Psoas muscle (tissue), 7 donors: ENCODE measurements at regions not wholly inside any gene's neighbourhood (a gene's known extent, or its start where the extent isn't known, plus 50 kb on each side); places are given as distances from the start of the nearest gene placed in this dataset.
"Not testable (repeated sequence)": the region's sequence is repeated elsewhere in the genome, so short reads cannot be mapped to it uniquely, and the experiment has no call there.

Experiments
- ATAC-seq, 4 donors: fragments of 200-7000 bp; cut with Tn5 transposase; one replicate each; pipeline ENCODE4 v1.9.1; 2020; ENCODE audit warnings: moderate library complexity in 3 of 4, mild to moderate bottlenecking in 2 of 4
- DNase-seq, 2 donors: peaks; one replicate each; pipeline ENCODE4 v3.0.0-alpha.2; 2020
- H3K27ac ChIP-seq: fragments of 200-600 bp; one replicate; pipeline ENCODE4 v1.8.0; 2022
- H3K27me3 ChIP-seq, 3 donors: fragments of 200-600 bp in 1 of 3; one replicate each; pipeline versions ENCODE4 v1.6.1 to v1.8.0; 2013 to 2022; ENCODE audit warnings: low read length in 2 of 3, mild to moderate bottlenecking in 2 of 3, moderate library complexity in 1 of 3; ENCODE audit not compliant: insufficient read depth in 3 of 3
- H3K36me3 ChIP-seq, 2 donors: fragments of 200-600 bp in 1 of 2; one replicate each; pipeline versions ENCODE4 v1.6.1 to v1.8.0; 2013 to 2022; ENCODE audit warnings: low read depth in 1 of 2, mild to moderate bottlenecking in 1 of 2, moderate library complexity in 1 of 2; ENCODE audit not compliant: insufficient read depth in 1 of 2
- H3K4me1 ChIP-seq: fragments of 200-600 bp; one replicate; pipeline ENCODE4 v1.8.0; 2022
- H3K4me3 ChIP-seq: fragments of 200-600 bp; one replicate; pipeline ENCODE4 v1.8.0; 2022; ENCODE audit warnings: mild to moderate bottlenecking
- H3K9me3 ChIP-seq: fragments of 200-600 bp; one replicate; pipeline ENCODE4 v1.8.0; 2022
- CTCF ChIP-seq: fragments of 200-600 bp; IDR thresholded peaks from one replicate; pipeline ENCODE4 v1.8.0; 2022; ENCODE audit warnings: antibody characterized with exemption
- WGBS, 3 donors: extraction: QIAGEN DNeasy Blood & Tissue Kit; methylation state at CpG; one replicate each; pipeline versions ENCODE4 v1.1.6 to v1.1.7; 2013; 5-methylcytosine and 5-hydroxymethylcytosine counted together
- intact Hi-C, 2 donors: fragments of 100-400 bp; cut with DNase I; formaldehyde crosslinking; loops; one replicate each; pipeline versions ENCODE4 v1.11.0 to v1.14.2; 2022
- donor health status: healthy with polysubstance abuse.
- donor health status: DM: no; HTN: no; CAD: no; lungs with moderate emphysema.
- donor health status: Bipolar disorder and iron deficiency.
- donor health status: healthy.
- donor health status: DM: yes; HTN: yes; CAD: no.
- donor health status: DM: no; HTN: no; CAD: no.
- donor health status: DM: yes; HTN: yes; CAD: no.

GRCh38 chrY:10627116-10627515 is 1099.4 kb downstream of the TSPY10 start:
- intact Hi-C loops: no loop called here
- Histone ChIP-seq H3K27me3 (no peaks in the 10 kb centered on the region), H3K4me3 (no peak overlapping the region), H3K9me3 (no peaks in the 10 kb centered on the region), H3K27ac (no peak overlapping the region), H3K4me1 (no peaks in the 10 kb centered on the region), H3K36me3 (no peaks in the 10 kb centered on the region)
- no peak for ATAC-seq
- 43 to 51% methylated on average over 3 of the region's 3 CpGs; no CpG with 5 or more reads in 1 of the 3 donors for WGBS, 3 donors
- no peak for TF ChIP-seq CTCF
- no peak for DNase-seq

GRCh38 chrY:10648813-10649212 is 1121.1 kb downstream of the TSPY10 start:
- H3K4me3 ChIP-seq, DNase-seq, ATAC-seq, H3K36me3 ChIP-seq, intact Hi-C loops, H3K4me1 ChIP-seq, H3K27me3 ChIP-seq, H3K9me3 ChIP-seq, H3K27ac ChIP-seq: not testable (repeated sequence)
- no CpG with 5 or more reads among the region's 4 CpGs for WGBS, 3 donors

- H3K36me3 ChIP-seq, H3K27me3 ChIP-seq, ATAC-seq, intact Hi-C loops, DNase-seq, H3K4me3 ChIP-seq, H3K4me1 ChIP-seq, H3K9me3 ChIP-seq, H3K27ac ChIP-seq: not testable (repeated sequence)
- 68 to 74% methylated on average over 3 of the region's 3 CpGs; no CpG with 5 or more reads in 1 of the 3 donors for WGBS, 3 donors
Measured at GRCh38 chrY:10657120-10657519, 1129.4 kb downstream of the TSPY10 start.

GRCh38 chrY:10666785-10667184 is 1139.1 kb downstream of the TSPY10 start:
- no peak for TF ChIP-seq CTCF
- intact Hi-C loops: no loop called here
- no peaks in the 10 kb centered on the region for H3K9me3 ChIP-seq
- ATAC-seq (peak in 2 of 4 donors; percentile 64 to 91), DNase-seq (no peak)
- H3K4me1 ChIP-seq: no peaks in the 10 kb centered on the region
- no peaks in the 10 kb centered on the region for H3K36me3 ChIP-seq
- no peak overlapping the region for H3K27ac ChIP-seq
- 23 to 47% (median 44%) methylated on average over 5 to 9 of the region's 9 CpGs for WGBS, 3 donors
- no peaks in the 10 kb centered on the region for H3K27me3 ChIP-seq
- no peak overlapping the region for H3K4me3 ChIP-seq

- intact Hi-C loops: no loop called here
- no peak for ATAC-seq
- no peaks in the 10 kb centered on the region for H3K4me1 ChIP-seq
Measured at GRCh38 chrY:10686414-10686813, 1158.7 kb downstream of the TSPY10 start.

More at GRCh38 chrY:10686414-10686813, 1158.7 kb downstream of the TSPY10 start:
- H3K36me3 ChIP-seq: no peaks in the 10 kb centered on the region
- H3K27me3 ChIP-seq: no peaks in the 10 kb centered on the region
- DNase-seq: no peak
- no peak for TF ChIP-seq CTCF
- 42 to 45% methylated on average over 6 of the region's 6 CpGs; no CpG with 5 or more reads in 1 of the 3 donors for WGBS, 3 donors
- no peak overlapping the region for H3K27ac ChIP-seq
- no peaks in the 10 kb centered on the region for H3K9me3 ChIP-seq
- H3K4me3 ChIP-seq: no peak overlapping the region
